GM21576 (cell line): ENCODE measurements at regions not wholly inside any gene's neighbourhood (a gene's known extent, or its start where the extent isn't known, plus 50 kb on each side); places are given as distances from the start of the nearest gene placed in this dataset.

Source experiments
- ATAC-seq: cut with Tn5 transposase; IDR thresholded peaks from one replicate; pipeline ENCODE4 v1.9.1; 2021; ENCODE audit warnings: mild to moderate bottlenecking, moderate library complexity; ENCODE audit not compliant: unreplicated experiment

DNA sequence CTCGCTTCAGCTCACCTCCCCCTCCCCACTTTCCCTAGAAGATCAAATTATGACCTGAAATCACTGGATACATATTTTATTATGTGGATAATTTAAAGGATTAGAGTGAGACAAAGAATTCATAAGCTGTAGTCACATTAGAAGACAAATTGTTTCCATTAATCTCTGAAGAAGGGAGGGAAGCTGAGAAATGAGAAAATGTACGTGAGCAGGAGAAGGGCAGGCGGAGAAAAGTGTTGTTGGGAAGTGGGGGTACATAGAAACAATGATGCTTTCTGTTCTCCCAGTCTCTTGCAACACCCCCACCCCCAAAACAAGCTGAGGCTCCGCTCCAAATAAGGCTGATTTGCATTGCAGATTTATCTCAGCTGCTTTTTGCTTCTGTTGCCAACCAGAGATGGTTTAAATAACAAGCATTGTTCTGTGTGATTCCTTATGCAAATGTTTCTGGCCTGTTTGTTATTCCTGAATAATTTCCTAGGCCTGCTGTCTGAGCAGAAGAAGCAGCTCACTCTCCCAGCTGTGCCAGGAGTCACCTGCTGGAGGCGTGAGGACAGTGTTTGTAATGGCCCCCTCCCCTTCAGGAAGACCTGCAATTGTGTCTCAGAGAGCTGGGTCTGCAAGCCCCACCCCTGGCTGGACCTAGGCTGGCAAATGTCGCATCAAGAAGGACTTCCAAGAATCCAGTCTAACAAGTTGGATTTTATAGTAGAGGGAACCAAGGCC lies 121.8 kb upstream of the TNR start:
- ATAC-seq: no peak

- ATAC-seq: no peak
Measured at GRCh38 chr1:175864625-175865024, 121.2 kb upstream of the TNR start.

DNA sequence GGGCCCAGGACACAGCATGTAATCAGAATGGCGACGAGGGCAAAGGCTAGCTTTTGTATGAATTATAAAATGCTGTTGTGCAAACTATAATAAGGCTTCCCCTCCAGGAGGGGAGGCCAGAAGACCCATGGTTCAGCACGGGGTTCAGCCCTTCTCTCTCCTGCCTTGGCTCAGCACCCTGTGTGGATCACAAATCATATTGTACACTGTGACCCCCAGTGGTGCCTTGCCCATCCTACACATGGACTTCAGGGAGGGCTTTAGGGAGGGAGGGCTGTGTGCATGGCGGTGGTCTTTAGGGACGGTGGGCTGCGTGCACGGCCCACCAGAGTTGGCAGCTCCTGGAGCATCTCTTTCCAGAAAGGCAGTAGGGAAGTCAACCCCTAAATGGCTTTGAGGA lies 120.8 kb upstream of the TNR start:
- no peak for ATAC-seq

- ATAC-seq: no peak
Measured at GRCh38 chr1:175863299-175864050, 120.1 kb upstream of the TNR start.

- no peak for ATAC-seq
Measured at GRCh38 chr1:175862408-175862807, 119.0 kb upstream of the TNR start.

DNA sequence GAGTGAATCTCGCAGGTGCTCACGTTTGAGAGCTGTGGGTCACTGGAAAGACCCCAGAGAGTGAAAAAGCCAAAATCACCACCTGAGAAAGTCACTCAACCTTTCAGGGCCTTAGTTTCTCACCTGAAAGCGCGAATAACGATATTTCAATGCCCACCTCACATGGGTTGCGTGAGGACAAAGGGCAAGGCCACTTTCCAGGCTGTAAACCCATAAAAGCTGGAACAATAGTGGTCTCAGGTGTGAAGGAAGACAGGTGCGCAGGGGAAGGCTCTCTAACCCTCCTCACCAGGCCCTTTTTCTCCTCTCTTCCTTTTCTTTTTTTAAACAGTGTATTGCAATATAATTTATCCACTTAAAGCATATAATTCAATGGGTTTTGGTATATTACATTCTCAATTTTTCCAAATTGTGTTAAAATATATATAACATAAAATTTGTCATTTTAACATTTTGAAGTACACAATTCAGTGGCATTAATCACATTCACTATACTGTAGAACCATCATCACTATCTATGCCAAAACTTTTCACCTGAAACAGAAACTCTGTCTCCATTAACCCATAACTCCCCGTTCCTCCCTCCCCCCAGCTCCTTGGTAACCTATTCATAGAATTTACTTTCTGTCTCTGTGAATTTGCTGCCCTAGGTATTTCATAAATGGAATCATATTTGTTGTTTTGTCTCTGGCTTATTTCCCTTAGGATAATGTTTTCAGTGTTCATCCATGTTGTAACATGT lies 118.4 kb upstream of the TNR start:
- no peak for ATAC-seq

DNA sequence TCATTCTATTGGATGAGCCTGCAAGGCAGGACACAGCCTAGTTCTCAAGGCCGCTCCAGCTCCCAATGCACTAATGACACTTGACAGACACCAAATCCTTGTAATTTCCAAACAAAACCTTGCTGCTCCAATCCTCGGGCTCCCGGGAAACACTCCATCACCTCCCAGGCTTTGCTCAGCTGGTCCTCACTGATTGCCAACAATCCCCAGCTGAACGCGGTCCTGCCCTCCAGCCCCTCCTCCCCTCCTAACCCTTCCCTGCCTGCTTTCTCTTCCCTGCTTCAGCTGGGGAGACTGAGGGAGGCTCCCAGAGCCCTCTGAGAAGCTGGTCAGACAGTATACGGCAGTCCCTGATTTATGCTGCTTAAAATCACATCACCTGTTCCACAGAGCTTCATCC lies 114.4 kb upstream of the TNR start:
- no peak for ATAC-seq

DNA sequence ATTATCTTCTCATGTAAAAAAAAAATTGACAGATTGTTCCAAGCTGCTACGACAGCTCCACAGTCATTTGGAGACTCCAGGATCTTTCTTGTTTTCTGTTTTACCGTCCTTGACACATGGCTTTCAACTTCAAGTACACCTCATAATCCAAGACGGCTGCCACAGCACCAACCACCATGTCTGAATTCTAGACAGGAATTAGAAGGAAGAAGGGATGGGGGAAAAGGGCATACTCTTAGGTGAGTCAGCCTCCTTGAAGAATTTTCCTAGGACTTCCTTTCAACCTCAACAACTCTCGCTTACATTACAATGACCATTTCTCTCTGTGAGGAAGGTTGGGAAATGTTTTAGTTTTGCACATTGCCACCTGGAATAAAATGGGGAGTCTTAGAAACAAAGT lies 110.3 kb upstream of the TNR start:
- ATAC-seq: no peak

DNA sequence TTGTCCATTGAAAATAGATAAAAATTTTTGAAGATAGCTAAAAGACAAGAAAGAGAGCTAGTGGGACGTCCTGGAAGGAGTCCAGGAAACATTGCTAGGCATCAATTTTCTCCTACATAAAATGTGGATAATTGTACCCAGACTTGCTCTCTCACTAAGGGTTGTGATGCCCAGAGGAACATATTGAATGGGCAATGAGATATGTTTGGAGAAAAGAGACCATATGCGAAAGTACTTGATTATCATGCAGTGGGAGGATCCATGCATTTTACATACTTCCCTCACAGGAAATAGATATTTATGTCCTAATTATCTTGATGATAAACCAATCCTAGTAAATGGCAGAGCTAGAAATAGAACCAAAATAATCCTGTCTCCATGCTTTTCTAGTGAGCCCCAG lies 108.4 kb upstream of the TNR start:
- no peak for ATAC-seq

DNA sequence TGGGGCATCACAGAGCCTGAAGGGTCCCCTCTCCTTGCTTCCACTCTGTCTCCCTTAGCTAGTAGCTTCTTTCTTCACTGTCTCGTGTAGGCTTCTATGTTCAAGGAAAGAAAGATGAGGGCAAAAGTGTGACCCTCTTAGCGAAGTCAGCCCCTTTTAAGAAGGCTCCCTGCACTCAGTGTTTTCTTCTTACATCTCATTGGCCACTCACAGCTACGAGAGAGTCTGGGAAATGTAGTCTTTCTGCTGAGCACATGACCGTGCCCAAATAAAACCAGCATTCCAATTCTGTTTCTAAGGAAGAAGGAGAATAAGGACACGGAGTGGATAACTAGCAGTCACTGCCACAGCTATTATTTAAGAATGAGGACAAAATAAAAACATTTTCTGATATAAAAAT lies 104.9 kb upstream of the TNR start:
- no peak for ATAC-seq

- ATAC-seq: no peak
Measured at GRCh38 chr1:175845985-175846384, 102.6 kb upstream of the TNR start.

DNA sequence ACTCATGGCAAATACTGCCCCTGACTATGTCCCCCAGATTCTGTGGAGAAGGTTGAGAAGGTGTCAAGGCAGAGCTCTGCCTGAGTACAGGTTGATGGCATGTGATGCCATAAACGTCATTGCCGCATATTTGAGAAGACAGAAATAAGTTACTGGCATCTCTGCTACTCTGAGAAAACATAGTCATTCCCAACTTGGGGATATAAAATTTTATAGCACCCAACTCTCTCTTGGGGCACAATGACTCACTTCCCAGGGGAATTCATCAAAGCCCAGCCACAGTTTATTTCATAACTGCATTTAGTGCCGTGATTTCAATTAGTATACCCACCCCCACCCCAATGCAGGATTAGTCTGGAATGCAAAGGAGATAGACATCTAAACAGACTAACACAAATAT lies 101.9 kb upstream of the TNR start:
- no peak for ATAC-seq

DNA sequence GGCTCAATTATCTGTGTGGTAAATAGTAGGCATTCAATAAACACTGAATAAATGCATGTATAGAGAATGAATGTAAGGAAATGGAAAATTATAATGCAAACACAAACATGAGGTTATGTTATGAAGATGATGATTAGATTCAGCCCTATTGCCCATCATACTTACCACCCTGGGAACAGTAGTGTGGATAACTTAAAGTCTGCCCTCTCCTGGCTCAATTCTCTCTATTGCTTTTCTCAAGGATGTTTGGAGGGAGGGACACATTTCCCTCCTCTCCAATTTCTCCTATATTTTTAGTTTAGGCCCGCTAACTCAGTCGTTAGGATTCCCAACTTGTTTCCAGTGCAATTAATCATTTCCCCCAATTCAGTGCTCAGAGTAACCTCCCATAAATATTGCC lies 101.5 kb upstream of the TNR start:
- no peak for ATAC-seq

- ATAC-seq: no peak
Measured at GRCh38 chr1:175842550-175842949, 99.2 kb upstream of the TNR start.

DNA sequence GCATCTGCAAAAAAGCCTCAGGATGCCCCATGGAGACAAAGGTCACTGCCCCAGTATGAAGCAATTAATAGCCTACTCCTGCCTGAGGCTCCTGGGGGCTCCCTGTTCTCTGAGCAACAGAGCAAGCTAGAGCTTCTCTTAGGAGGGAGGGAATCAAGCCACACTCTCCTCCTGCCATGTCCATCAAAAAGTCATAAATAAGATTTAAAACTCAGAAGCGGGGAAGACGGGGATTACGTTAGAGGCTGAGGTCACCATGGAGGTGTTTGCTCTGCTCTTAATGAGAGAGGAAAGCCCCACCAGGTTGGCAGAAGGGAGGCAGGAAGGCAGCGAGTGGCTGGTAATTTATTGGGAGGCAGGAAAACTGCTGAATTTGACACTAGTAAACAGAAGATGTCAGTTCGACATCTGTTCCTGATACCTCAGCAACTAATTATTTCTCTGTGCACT lies 98.4 kb upstream of the TNR start:
- no peak for ATAC-seq

- no peak for ATAC-seq
Measured at GRCh38 chr1:175840787-175841186, 97.4 kb upstream of the TNR start.

GRCh38 chr1:175839779-175840669 lies 96.6 kb upstream of the TNR start:
- ATAC-seq: no peak

- no peak for ATAC-seq
Measured at GRCh38 chr1:175834597-175834996, 91.2 kb upstream of the TNR start.

DNA sequence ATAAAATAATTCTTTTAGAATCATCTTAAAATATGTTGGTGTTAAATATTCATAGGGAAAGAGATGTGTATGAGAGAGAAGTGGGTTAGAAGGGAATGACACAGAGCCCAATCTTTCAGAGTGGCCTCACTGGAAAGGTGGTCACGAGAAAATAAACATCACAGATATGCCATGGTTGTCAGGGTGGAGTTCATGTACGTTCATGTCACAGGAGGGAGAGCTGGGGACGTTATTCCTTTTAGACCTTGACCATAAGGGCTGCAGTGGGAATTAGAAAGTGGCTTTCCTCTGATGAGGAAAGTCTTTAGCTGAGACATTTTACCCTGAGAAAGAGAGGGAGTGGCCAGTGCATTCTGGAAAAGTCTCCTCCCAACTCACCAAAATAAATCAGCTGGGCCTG lies 90.6 kb upstream of the TNR start:
- no peak for ATAC-seq

- ATAC-seq: no peak
Measured at GRCh38 chr1:175833502-175833901, 90.1 kb upstream of the TNR start.

DNA sequence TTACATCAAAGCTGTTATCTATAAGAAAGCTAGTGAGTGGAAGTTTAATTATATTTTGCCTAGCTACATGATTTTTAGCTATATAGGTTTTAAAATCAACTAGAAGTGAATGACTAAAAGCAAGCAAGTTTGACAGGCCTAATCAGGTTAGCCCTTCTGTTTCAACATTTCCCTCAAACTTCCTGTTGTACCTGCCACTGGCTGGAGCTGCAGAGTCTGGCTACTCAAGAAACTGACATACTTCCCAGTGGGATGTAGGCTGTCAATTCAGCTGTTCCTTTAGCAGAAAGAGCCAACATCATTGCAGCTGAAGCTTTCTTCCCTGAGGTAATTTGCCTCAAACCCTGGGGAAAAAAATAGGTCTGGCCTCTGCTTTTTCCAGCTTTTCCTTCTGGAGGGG lies 87.1 kb upstream of the TNR start:
- ATAC-seq: no peak
